ENCODE measurements at regions not wholly inside any gene's neighbourhood (a gene's known extent, or its start where the extent isn't known, plus 50 kb on each side); places are given as distances from the start of the nearest gene placed in this dataset.

DNA sequence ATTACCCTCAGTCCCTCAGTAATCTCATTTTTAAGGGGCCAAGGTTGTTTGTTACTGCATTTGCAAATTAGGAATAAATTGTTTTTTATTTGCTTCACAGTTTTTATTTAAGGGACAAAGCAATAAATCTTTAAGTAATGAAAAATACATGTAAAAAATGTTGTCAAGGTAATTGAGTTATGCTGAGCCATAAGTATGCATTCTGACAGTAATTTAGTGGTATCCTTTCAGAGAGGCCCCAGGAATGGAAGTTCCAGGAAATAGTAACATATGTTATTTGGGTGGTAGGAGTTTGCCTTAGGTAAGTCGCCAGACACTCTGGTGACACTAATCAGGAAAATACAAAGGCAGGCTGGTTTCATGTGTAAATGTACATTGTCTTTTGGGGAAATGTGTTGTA lies 1787.9 kb upstream of the WWC1 start:
- H3K27ac ChIP-seq (ENCODE audit: low read depth, low read length) = no peak overlapping the region
- CTCF ChIA-PET = no interaction called here

GRCh38 chr5:166505067-166505466 lies 1786.4 kb upstream of the WWC1 start:
- ChIA-PET POLR2A (interaction anchor here (0.5 kb wide), 1 partner anchor 14 kb away, joined by 4 read pairs; no protein-coding TSS in a partner anchor), CTCF (no interaction called here)
- no peaks in the 10 kb centered on the region for H3K36me3 ChIP-seq (ENCODE audit: control insufficient read depth in 2 of 3, insufficient read depth in 3 of 3, low read length in 3 of 3)
- Mint-ChIP-seq H3K36me3 (peaks cover 0 to 4% (median 0%) of the 10 kb centered on the region in 5 donors), H3K27ac (no peak overlapping the region), H3K9me3 (peaks cover 2 to 16% (median 10%) of the 10 kb centered on the region in 11 donors), H3K4me1 (no peaks in the 10 kb centered on the region), H3K4me3 (no peak overlapping the region), H3K27me3 (no peaks in the 10 kb centered on the region)
- DNase-seq (no peak), ATAC-seq (no peak)
- H3K9me3 ChIP-seq (ENCODE audit: control insufficient read depth in 2 of 3, low read length in 3 of 3) = no peaks in the 10 kb centered on the region
- H3K4me1 ChIP-seq (ENCODE audit: control insufficient read depth in 2 of 2, insufficient read depth in 2 of 2, low read length in 2 of 2) = no peaks in the 10 kb centered on the region
- intact Hi-C loops (cut with micrococcal nuclease) = no loop called here
- H3K27me3 ChIP-seq (ENCODE audit: control insufficient read depth in 2 of 2, insufficient read depth in 2 of 2, low read length in 2 of 2) = no peaks in the 10 kb centered on the region
- H3K4me3 ChIP-seq (ENCODE audit: low read length) = no peak overlapping the region
- no peak overlapping the region for H3K27ac ChIP-seq (ENCODE audit: low read depth, low read length)

More for the DNA sequence above, 1787.9 kb upstream of the WWC1 start:
- Histone ChIP-seq H3K9me3 (ENCODE audit: control insufficient read depth in 2 of 3, low read length in 3 of 3) (no peaks in the 10 kb centered on the region), H3K27me3 (ENCODE audit: control insufficient read depth in 2 of 2, insufficient read depth in 2 of 2, low read length in 2 of 2) (no peaks in the 10 kb centered on the region), H3K4me1 (ENCODE audit: control insufficient read depth in 2 of 2, insufficient read depth in 2 of 2, low read length in 2 of 2) (no peaks in the 10 kb centered on the region), H3K4me3 (ENCODE audit: low read length) (no peak overlapping the region), H3K36me3 (ENCODE audit: control insufficient read depth in 2 of 3, insufficient read depth in 3 of 3, low read length in 3 of 3) (no peaks in the 10 kb centered on the region)
- DNase-seq (no peak), ATAC-seq (no peak)
- Mint-ChIP-seq H3K36me3 (peaks cover 0 to 4% (median 0%) of the 10 kb centered on the region in 5 donors), H3K4me1 (no peaks in the 10 kb centered on the region), H3K9me3 (peaks cover 0 to 14% (median 7%) of the 10 kb centered on the region in 11 donors), H3K27ac (no peak overlapping the region), H3K27me3 (no peaks in the 10 kb centered on the region), H3K4me3 (no peak overlapping the region)
- intact Hi-C loops (cut with micrococcal nuclease) = no loop called here
- POLR2A ChIA-PET = no interaction called here

GRCh38 chr5:166505544-166505943 lies 1785.9 kb upstream of the WWC1 start:
- ChIA-PET POLR2A (interaction anchor here (0.5 kb wide), 1 partner anchor 13 kb away, joined by 4 read pairs; no protein-coding TSS in a partner anchor), CTCF (no interaction called here)
- Histone ChIP-seq H3K36me3 (ENCODE audit: control insufficient read depth in 2 of 3, insufficient read depth in 3 of 3, low read length in 3 of 3) (no peaks in the 10 kb centered on the region), H3K9me3 (ENCODE audit: control insufficient read depth in 2 of 3, low read length in 3 of 3) (no peaks in the 10 kb centered on the region), H3K4me3 (ENCODE audit: low read length) (no peak overlapping the region), H3K4me1 (ENCODE audit: control insufficient read depth in 2 of 2, insufficient read depth in 2 of 2, low read length in 2 of 2) (no peaks in the 10 kb centered on the region), H3K27me3 (ENCODE audit: control insufficient read depth in 2 of 2, insufficient read depth in 2 of 2, low read length in 2 of 2) (no peaks in the 10 kb centered on the region), H3K27ac (ENCODE audit: low read depth, low read length) (no peak overlapping the region)
- H3K4me1 Mint-ChIP-seq = no peaks in the 10 kb centered on the region
- peaks cover 0 to 4% (median 0%) of the 10 kb centered on the region in 5 donors for H3K36me3 Mint-ChIP-seq
- H3K9me3 Mint-ChIP-seq = peaks cover 2 to 16% (median 9%) of the 10 kb centered on the region in 11 donors
- intact Hi-C loops (cut with micrococcal nuclease) = no loop called here
- no peak overlapping the region for H3K4me3 Mint-ChIP-seq
- H3K27ac Mint-ChIP-seq = no peak overlapping the region
- DNase-seq (no peak), ATAC-seq (no peak)
- H3K27me3 Mint-ChIP-seq = no peaks in the 10 kb centered on the region

GRCh38 chr5:166507810-166508425 lies 1783.5 kb upstream of the WWC1 start:
- Histone ChIP-seq H3K36me3 (ENCODE audit: control insufficient read depth in 2 of 3, insufficient read depth in 3 of 3, low read length in 3 of 3) (no peaks in the 10 kb centered on the region), H3K27ac (ENCODE audit: low read depth, low read length) (no peak overlapping the region), H3K9me3 (ENCODE audit: control insufficient read depth in 2 of 3, low read length in 3 of 3) (no peaks in the 10 kb centered on the region), H3K4me3 (ENCODE audit: low read length) (no peak overlapping the region), H3K4me1 (ENCODE audit: control insufficient read depth in 2 of 2, insufficient read depth in 2 of 2, low read length in 2 of 2) (no peaks in the 10 kb centered on the region), H3K27me3 (ENCODE audit: control insufficient read depth in 2 of 2, insufficient read depth in 2 of 2, low read length in 2 of 2) (no peaks in the 10 kb centered on the region)
- peaks cover 0 to 4% (median 0%) of the 10 kb centered on the region in 5 donors for H3K36me3 Mint-ChIP-seq
- ChIA-PET CTCF (interaction anchor here (0.6 kb wide), 1 partner anchor 374 kb away, joined by 3 read pairs; no protein-coding TSS in a partner anchor), POLR2A (no interaction called here)
- DNase-seq = no peak
- H3K4me1 Mint-ChIP-seq = no peaks in the 10 kb centered on the region
- intact Hi-C loops (cut with micrococcal nuclease) = no loop called here
- no peak overlapping the region for H3K4me3 Mint-ChIP-seq
- H3K9me3 Mint-ChIP-seq = peaks cover 2 to 16% (median 9%) of the 10 kb centered on the region in 11 donors
- no peak overlapping the region for H3K27ac Mint-ChIP-seq
- no peaks in the 10 kb centered on the region for H3K27me3 Mint-ChIP-seq
- ATAC-seq = no peak

- no peaks in the 10 kb centered on the region for H3K27me3 Mint-ChIP-seq
- no peaks in the 10 kb centered on the region for H3K36me3 ChIP-seq (ENCODE audit: control insufficient read depth in 2 of 3, insufficient read depth in 3 of 3, low read length in 3 of 3)
- ATAC-seq (no peak), DNase-seq (no peak)
- no peak overlapping the region for H3K4me3 ChIP-seq (ENCODE audit: low read length)
- H3K9me3 Mint-ChIP-seq = peaks cover 2 to 22% (median 10%) of the 10 kb centered on the region in 11 donors
- ChIA-PET POLR2A (no interaction called here), CTCF (no interaction called here)
- H3K4me1 Mint-ChIP-seq = no peaks in the 10 kb centered on the region
- H3K9me3 ChIP-seq (ENCODE audit: control insufficient read depth in 2 of 3, low read length in 3 of 3) = no peaks in the 10 kb centered on the region
- no peaks in the 10 kb centered on the region for H3K4me1 ChIP-seq (ENCODE audit: control insufficient read depth in 2 of 2, insufficient read depth in 2 of 2, low read length in 2 of 2)
- intact Hi-C loops (cut with micrococcal nuclease) = no loop called here
- H3K27ac Mint-ChIP-seq = no peak overlapping the region
- no peaks in the 10 kb centered on the region for H3K27me3 ChIP-seq (ENCODE audit: control insufficient read depth in 2 of 2, insufficient read depth in 2 of 2, low read length in 2 of 2)
- no peak overlapping the region for H3K27ac ChIP-seq (ENCODE audit: low read depth, low read length)
- no peak overlapping the region for H3K4me3 Mint-ChIP-seq
- H3K36me3 Mint-ChIP-seq = peaks cover 0 to 4% (median 0%) of the 10 kb centered on the region in 5 donors
Observed at GRCh38 chr5:166509085-166509484, 1782.4 kb upstream of the WWC1 start.

GRCh38 chr5:166517976-166518375 lies 1773.5 kb upstream of the WWC1 start:
- POLR2A ChIA-PET = no interaction called here
- H3K4me1 Mint-ChIP-seq = no peaks in the 10 kb centered on the region
- H3K36me3 ChIP-seq (ENCODE audit: control insufficient read depth in 2 of 3, insufficient read depth in 3 of 3, low read length in 3 of 3) = no peaks in the 10 kb centered on the region
- H3K27ac Mint-ChIP-seq = no peak overlapping the region
- H3K9me3 Mint-ChIP-seq = peaks cover 1 to 19% (median 9%) of the 10 kb centered on the region in 11 donors
- DNase-seq (no peak), ATAC-seq (no peak)
- CTCF ChIA-PET = no interaction called here
- H3K27ac ChIP-seq (ENCODE audit: low read depth, low read length) = no peak overlapping the region
- no peaks in the 10 kb centered on the region for H3K36me3 Mint-ChIP-seq
- no peaks in the 10 kb centered on the region for H3K27me3 Mint-ChIP-seq
- H3K4me1 ChIP-seq (ENCODE audit: control insufficient read depth in 2 of 2, insufficient read depth in 2 of 2, low read length in 2 of 2) = no peaks in the 10 kb centered on the region
- no peak overlapping the region for H3K4me3 Mint-ChIP-seq
- intact Hi-C loops (cut with micrococcal nuclease) = no loop called here
- H3K9me3 ChIP-seq (ENCODE audit: control insufficient read depth in 2 of 3, low read length in 3 of 3) = no peaks in the 10 kb centered on the region
- H3K27me3 ChIP-seq (ENCODE audit: control insufficient read depth in 2 of 2, insufficient read depth in 2 of 2, low read length in 2 of 2) = no peaks in the 10 kb centered on the region
- no peak overlapping the region for H3K4me3 ChIP-seq (ENCODE audit: low read length)

- Mint-ChIP-seq H3K4me1 (no peaks in the 10 kb centered on the region), H3K36me3 (peaks cover 0 to 4% (median 0%) of the 10 kb centered on the region in 5 donors), H3K4me3 (no peak overlapping the region), H3K27me3 (no peaks in the 10 kb centered on the region), H3K27ac (no peak overlapping the region), H3K9me3 (peaks cover 0 to 24% (median 6%) of the 10 kb centered on the region in 11 donors)
- no peaks in the 10 kb centered on the region for H3K9me3 ChIP-seq (ENCODE audit: control insufficient read depth in 2 of 3, low read length in 3 of 3)
- no peaks in the 10 kb centered on the region for H3K4me1 ChIP-seq (ENCODE audit: control insufficient read depth in 2 of 2, insufficient read depth in 2 of 2, low read length in 2 of 2)
- H3K27ac ChIP-seq (ENCODE audit: low read depth, low read length) = no peak overlapping the region
- H3K36me3 ChIP-seq (ENCODE audit: control insufficient read depth in 2 of 3, insufficient read depth in 3 of 3, low read length in 3 of 3) = no peaks in the 10 kb centered on the region
- no peak overlapping the region for H3K4me3 ChIP-seq (ENCODE audit: low read length)
- intact Hi-C loops (cut with micrococcal nuclease) = no loop called here
- DNase-seq (no peak), ATAC-seq (no peak)
- CTCF ChIA-PET = no interaction called here
- POLR2A ChIA-PET = no interaction called here
- no peaks in the 10 kb centered on the region for H3K27me3 ChIP-seq (ENCODE audit: control insufficient read depth in 2 of 2, insufficient read depth in 2 of 2, low read length in 2 of 2)
Observed at GRCh38 chr5:166523206-166523605, 1768.2 kb upstream of the WWC1 start.

Measured in naive thymus-derived CD4-positive, alpha-beta T cell (primary cell).